ENCODE measurements at regions not wholly inside any gene's neighbourhood (a gene's known extent, or its start where the extent isn't known, plus 50 kb on each side); places are given as distances from the start of the nearest gene placed in this dataset.
"Not testable (repeated sequence)": the region's sequence is repeated elsewhere in the genome, so short reads cannot be mapped to it uniquely, and the experiment has no call there.

DNA sequence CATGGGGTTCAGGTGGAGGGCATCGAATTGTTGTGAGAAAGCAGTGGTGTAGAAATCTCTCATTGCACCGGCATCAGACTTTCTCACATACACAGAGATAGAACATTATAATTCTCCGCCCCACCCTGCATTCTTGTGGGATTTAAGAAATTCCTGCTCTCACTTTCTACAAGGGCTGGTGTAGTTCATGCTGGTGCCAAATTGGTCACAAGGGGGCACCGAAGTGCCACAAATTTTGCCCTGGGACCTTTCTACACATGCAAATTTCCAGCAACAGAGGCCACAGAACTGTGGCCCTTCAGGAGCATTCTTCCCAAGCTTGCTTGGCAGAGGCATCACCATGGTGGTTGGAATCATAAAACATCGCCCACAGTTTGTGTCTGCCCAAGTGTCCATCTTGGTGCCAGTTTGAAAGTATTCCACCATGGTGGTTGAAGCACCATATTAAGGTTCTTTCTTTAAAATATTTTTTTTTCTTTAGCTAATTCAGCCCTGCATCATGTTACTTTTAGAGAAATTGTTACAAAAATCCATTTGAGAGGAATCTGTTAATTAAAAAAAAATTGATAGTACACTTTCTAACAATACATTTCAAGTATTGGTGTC is 521.2 kb upstream of the FANCL start:
- TF ChIP-seq, protein P1, sequence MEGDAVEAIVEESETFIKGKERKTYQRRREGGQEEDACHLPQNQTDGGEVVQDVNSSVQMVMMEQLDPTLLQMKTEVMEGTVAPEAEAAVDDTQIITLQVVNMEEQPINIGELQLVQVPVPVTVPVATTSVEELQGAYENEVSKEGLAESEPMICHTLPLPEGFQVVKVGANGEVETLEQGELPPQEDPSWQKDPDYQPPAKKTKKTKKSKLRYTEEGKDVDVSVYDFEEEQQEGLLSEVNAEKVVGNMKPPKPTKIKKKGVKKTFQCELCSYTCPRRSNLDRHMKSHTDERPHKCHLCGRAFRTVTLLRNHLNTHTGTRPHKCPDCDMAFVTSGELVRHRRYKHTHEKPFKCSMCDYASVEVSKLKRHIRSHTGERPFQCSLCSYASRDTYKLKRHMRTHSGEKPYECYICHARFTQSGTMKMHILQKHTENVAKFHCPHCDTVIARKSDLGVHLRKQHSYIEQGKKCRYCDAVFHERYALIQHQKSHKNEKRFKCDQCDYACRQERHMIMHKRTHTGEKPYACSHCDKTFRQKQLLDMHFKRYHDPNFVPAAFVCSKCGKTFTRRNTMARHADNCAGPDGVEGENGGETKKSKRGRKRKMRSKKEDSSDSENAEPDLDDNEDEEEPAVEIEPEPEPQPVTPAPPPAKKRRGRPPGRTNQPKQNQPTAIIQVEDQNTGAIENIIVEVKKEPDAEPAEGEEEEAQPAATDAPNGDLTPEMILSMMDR (IDR thresholded peaks at IDR 0.05; ENCODE audit: insufficient read depth, low read length), result peak; percentile 57
- TF ChIP-seq SPI1 (IDR thresholded peaks at IDR 0.05; ENCODE audit: borderline replicate concordance, low read depth), result no peak
- no peaks in the 10 kb centered on the region for H3K27me3 ChIP-seq (ENCODE audit: insufficient read depth, poor library complexity, severe bottlenecking)
- H3K27ac ChIP-seq (replicated peaks), result no peak overlapping the region
- H3K4me3 ChIP-seq (replicated peaks; ENCODE audit: insufficient read depth, low read length), result no peak overlapping the region
- DNase-seq (ENCODE audit: low read depth in 1 of 2, low spot score in 1 of 2), result peak in 1 of 2 experiments; percentile 45

DNA sequence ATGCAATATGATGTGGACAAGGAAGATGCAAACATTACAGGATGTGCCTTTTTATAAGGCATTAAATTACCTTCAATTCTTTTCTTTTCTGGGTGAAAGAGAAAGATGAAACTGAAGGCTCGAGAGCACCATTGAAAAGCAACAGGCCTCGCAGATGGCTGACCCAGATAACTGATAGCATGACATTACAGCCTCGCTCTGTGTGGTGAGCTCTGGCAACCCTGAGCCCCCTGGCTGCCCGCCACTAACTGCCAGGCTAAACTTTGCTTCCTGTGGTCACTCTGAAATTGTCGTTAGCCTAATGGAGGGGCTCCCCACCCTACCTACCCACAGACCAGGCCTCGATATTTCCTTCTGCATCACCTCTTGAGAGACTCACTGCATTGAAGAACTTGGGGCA is 516.8 kb upstream of the FANCL start:
- H3K27ac ChIP-seq (replicated peaks), result no peak overlapping the region
- TF ChIP-seq, protein P1 (IDR thresholded peaks at IDR 0.05; ENCODE audit: insufficient read depth, low read length), result no peak
- TF ChIP-seq, protein P2, sequence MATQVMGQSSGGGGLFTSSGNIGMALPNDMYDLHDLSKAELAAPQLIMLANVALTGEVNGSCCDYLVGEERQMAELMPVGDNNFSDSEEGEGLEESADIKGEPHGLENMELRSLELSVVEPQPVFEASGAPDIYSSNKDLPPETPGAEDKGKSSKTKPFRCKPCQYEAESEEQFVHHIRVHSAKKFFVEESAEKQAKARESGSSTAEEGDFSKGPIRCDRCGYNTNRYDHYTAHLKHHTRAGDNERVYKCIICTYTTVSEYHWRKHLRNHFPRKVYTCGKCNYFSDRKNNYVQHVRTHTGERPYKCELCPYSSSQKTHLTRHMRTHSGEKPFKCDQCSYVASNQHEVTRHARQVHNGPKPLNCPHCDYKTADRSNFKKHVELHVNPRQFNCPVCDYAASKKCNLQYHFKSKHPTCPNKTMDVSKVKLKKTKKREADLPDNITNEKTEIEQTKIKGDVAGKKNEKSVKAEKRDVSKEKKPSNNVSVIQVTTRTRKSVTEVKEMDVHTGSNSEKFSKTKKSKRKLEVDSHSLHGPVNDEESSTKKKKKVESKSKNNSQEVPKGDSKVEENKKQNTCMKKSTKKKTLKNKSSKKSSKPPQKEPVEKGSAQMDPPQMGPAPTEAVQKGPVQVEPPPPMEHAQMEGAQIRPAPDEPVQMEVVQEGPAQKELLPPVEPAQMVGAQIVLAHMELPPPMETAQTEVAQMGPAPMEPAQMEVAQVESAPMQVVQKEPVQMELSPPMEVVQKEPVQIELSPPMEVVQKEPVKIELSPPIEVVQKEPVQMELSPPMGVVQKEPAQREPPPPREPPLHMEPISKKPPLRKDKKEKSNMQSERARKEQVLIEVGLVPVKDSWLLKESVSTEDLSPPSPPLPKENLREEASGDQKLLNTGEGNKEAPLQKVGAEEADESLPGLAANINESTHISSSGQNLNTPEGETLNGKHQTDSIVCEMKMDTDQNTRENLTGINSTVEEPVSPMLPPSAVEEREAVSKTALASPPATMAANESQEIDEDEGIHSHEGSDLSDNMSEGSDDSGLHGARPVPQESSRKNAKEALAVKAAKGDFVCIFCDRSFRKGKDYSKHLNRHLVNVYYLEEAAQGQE (IDR thresholded peaks at IDR 0.05; ENCODE audit: insufficient replicate concordance, low read depth), result no peak
- TF ChIP-seq SPI1 (IDR thresholded peaks at IDR 0.05; ENCODE audit: borderline replicate concordance, low read depth), result no peak
- no peak for TF ChIP-seq POLR2AphosphoS5 (IDR thresholded peaks at IDR 0.05; ENCODE audit: low read depth)
- no peak for TF ChIP-seq GABPA (IDR thresholded peaks at IDR 0.05; ENCODE audit: low read depth)
- no peak for DNase-seq (ENCODE audit: low read depth in 1 of 2, low spot score in 1 of 2)

DNA sequence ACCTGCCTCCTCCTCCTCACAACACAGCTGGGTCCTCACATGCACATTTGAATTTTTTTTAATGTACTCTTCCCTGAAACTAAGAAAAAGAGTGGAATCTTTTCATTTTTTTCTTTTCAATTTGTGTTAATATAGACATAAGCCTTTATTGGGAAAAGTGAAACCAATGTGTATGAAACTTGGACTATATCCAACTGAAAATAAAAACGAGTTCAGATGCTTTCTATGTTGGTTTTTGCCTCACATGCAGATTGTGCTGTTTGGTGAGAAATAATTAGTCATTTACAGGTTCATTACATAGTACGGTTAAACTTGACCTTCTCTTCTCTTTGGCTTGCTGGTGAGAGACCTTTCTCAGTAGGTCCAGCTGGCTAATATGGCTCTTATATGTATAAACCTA is 515.2 kb upstream of the FANCL start:
- Histone ChIP-seq H3K27me3 (ENCODE audit: insufficient read depth, poor library complexity, severe bottlenecking) (no peaks in the 10 kb centered on the region), H3K27ac (replicated peaks) (no peak overlapping the region), H3K4me3 (replicated peaks; ENCODE audit: insufficient read depth, low read length) (no peak overlapping the region)
- DNase-seq (ENCODE audit: low read depth in 1 of 2, low spot score in 1 of 2), result no peak
- TF ChIP-seq SPI1 (IDR thresholded peaks at IDR 0.05; ENCODE audit: borderline replicate concordance, low read depth) (no peak), GABPA (IDR thresholded peaks at IDR 0.05; ENCODE audit: low read depth) (no peak), POLR2AphosphoS5 (IDR thresholded peaks at IDR 0.05; ENCODE audit: low read depth) (no peak)
- TF ChIP-seq, protein P1 (IDR thresholded peaks at IDR 0.05; ENCODE audit: insufficient read depth, low read length), result no peak
- TF ChIP-seq, protein P2 (IDR thresholded peaks at IDR 0.05; ENCODE audit: insufficient replicate concordance, low read depth), result no peak

More for the DNA sequence above, 516.8 kb upstream of the FANCL start:
- no peak overlapping the region for H3K4me3 ChIP-seq (replicated peaks; ENCODE audit: insufficient read depth, low read length)
- no peaks in the 10 kb centered on the region for H3K27me3 ChIP-seq (ENCODE audit: insufficient read depth, poor library complexity, severe bottlenecking)

DNA sequence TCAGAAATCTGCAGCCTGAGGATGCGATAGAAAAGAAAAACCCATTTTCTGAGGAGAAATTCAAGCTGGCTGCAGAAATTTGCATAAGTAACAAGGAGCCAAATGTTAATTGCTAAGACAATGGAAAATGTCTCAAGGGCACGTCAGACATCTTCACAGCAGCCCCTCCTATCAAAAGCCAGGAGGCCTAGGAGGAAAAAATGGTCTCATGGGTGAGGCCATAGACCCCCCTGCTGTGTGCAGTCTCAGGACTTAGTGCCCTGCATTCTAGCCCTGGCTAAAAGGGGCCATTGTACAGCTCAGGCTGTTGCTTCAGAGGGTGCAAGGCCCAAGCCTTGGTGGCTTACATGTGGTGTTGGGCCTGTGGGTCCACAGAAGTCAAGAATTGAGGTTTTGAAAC is 511.4 kb upstream of the FANCL start:
- H3K4me3 ChIP-seq (replicated peaks; ENCODE audit: insufficient read depth, low read length); H3K27me3 ChIP-seq (ENCODE audit: insufficient read depth, poor library complexity, severe bottlenecking); H3K27ac ChIP-seq (replicated peaks); DNase-seq (ENCODE audit: low read depth in 1 of 2, low spot score in 1 of 2): not testable (repeated sequence)

DNA sequence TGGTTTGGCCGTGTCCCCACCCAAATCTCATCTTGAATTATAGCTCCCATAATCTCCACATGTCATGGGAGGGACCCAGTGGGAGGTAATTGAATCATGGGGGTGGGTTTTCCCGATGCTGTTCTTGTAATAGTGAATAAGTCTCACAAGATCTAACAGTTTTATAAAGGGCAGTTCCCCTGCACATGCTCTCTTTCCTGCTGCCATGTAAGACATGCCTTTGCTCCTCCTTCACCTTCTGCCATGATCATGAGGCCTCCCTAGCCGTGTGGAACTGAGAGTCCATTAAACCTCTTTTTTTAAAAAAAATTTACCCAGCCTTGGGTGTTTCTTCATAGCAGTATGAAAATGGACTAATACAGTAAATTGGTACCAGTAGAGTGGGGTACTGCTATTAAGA is 510.6 kb upstream of the FANCL start:
- not testable (repeated sequence) for H3K27me3 ChIP-seq (ENCODE audit: insufficient read depth, poor library complexity, severe bottlenecking); H3K27ac ChIP-seq (replicated peaks); DNase-seq (ENCODE audit: low read depth in 1 of 2, low spot score in 1 of 2); H3K4me3 ChIP-seq (replicated peaks; ENCODE audit: insufficient read depth, low read length)

Measured in HL-60 (cell line).